GM12878 (cell line): ENCODE measurements at regions not wholly inside any gene's neighbourhood (a gene's known extent, or its start where the extent isn't known, plus 50 kb on each side); places are given as distances from the start of the nearest gene placed in this dataset.

Experiments used
- BRCA1 ChIP-seq: IDR thresholded peaks from 2 replicates; pipeline ENCODE4 v1.6.1; 2011; ENCODE audit warnings: low read depth, low read length, improper control_type of control experiment
- CEBPB ChIP-seq, 2 experiments: fragments of 150-350 bp in 1 of 2; IDR thresholded peaks; 2 replicates each; pipeline ENCODE4 v1.6.1; 2012 to 2014; ENCODE audit warnings: low read depth in 2 of 2, low read length in 2 of 2, borderline replicate concordance in 1 of 2, inconsistent platforms in 1 of 2
- CHD4 ChIP-seq: fragments of 200-600 bp; sonication (generic); IDR thresholded peaks from 2 replicates; pipeline ENCODE4 v1.6.1; 2016; ENCODE audit warnings: mild to moderate bottlenecking
- ESRRA ChIP-seq: IDR thresholded peaks from 2 replicates; pipeline ENCODE4 v1.6.1; 2012; ENCODE audit warnings: mild to moderate bottlenecking, low read length, improper control_type of control experiment
- NR2C2 ChIP-seq: IDR thresholded peaks from 2 replicates; pipeline ENCODE4 v1.6.1; 2011; ENCODE audit warnings: borderline replicate concordance, low read depth; ENCODE audit not compliant: control insufficient read depth, insufficient read length
- PML ChIP-seq: IDR thresholded peaks from 2 replicates; pipeline ENCODE4 v1.6.1; 2012; ENCODE audit warnings: low read length, inconsistent platforms
- POLR2A ChIP-seq: IDR thresholded peaks from 2 replicates; pipeline ENCODE4 v1.6.1; 2011; ENCODE audit warnings: low read depth, mild to moderate bottlenecking, low read length
- POLR2AphosphoS5 ChIP-seq: IDR thresholded peaks from 2 replicates; pipeline ENCODE4 v1.6.1; 2011; ENCODE audit warnings: mild to moderate bottlenecking, low read length, inconsistent platforms
- RAD51 ChIP-seq: fragments of 450-650 bp; IDR thresholded peaks from 2 replicates; pipeline ENCODE4 v1.6.1; 2016; ENCODE audit warnings: moderate library complexity, mild to moderate bottlenecking, inconsistent platforms
- SIN3A ChIP-seq: IDR thresholded peaks from 2 replicates; pipeline ENCODE4 v1.6.1; 2012; ENCODE audit warnings: low read depth, low read length, improper control_type of control experiment
- ZNF384 ChIP-seq: IDR thresholded peaks from 2 replicates; pipeline ENCODE4 v1.6.1; 2012; ENCODE audit warnings: low read depth, mild to moderate bottlenecking, low read length, improper control_type of control experiment, borderline replicate concordance
- TF ChIP-seq, protein P1 (sequence below), 3 experiments: IDR thresholded peaks in 2 of 3; conservative IDR thresholded peaks in 1 of 3; 2 replicates each; pipeline ENCODE4 v1.5.1; 2011; ENCODE audit warnings: low read depth in 3 of 3, low read length in 3 of 3, mild to moderate bottlenecking in 3 of 3, control low read depth in 2 of 3, moderate library complexity in 2 of 3, inconsistent platforms in 1 of 3, mixed read lengths in 1 of 3; ENCODE audit not compliant: control insufficient read depth in 2 of 3, insufficient read depth in 1 of 3; ENCODE audit errors: extremely low read depth in 1 of 3
- TF ChIP-seq, protein P2 (sequence below): IDR thresholded peaks from 2 replicates; pipeline ENCODE4 v1.6.1; 2012; ENCODE audit warnings: low read depth, low read length, improper control_type of control experiment
- TF ChIP-seq, protein P3 (sequence below): IDR thresholded peaks from 2 replicates; pipeline ENCODE4 v1.6.1; 2012; ENCODE audit warnings: mild to moderate bottlenecking, low read depth, low read length

DNA sequence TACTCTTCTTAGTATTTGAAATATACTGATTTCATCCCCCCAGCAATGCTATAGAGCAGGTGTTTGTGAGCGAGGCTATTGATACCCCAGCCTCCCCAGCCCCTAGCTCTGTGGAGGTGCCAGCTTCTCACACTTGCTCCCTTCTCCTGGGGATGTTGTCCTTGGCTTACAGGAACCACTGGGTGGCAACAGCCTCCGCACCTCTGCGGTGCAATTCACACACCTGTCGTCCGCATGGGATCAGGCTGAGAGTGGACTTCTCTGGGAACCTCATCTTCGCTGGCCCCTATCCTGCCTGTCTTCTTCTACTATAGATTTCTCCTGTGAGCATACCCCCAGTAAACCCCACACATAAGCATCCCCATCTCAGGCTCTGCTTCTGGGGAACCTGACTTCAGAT lies 103.9 kb upstream of the SLC6A11 start:
- TF ChIP-seq, protein P1, sequence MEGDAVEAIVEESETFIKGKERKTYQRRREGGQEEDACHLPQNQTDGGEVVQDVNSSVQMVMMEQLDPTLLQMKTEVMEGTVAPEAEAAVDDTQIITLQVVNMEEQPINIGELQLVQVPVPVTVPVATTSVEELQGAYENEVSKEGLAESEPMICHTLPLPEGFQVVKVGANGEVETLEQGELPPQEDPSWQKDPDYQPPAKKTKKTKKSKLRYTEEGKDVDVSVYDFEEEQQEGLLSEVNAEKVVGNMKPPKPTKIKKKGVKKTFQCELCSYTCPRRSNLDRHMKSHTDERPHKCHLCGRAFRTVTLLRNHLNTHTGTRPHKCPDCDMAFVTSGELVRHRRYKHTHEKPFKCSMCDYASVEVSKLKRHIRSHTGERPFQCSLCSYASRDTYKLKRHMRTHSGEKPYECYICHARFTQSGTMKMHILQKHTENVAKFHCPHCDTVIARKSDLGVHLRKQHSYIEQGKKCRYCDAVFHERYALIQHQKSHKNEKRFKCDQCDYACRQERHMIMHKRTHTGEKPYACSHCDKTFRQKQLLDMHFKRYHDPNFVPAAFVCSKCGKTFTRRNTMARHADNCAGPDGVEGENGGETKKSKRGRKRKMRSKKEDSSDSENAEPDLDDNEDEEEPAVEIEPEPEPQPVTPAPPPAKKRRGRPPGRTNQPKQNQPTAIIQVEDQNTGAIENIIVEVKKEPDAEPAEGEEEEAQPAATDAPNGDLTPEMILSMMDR (IDR thresholded peaks at IDR 0.05 in 2 of 3, conservative IDR thresholded peaks at IDR 0.05 in 1 of 3; ENCODE audit: control insufficient read depth in 2 of 3, extremely low read depth in 1 of 3, insufficient read depth in 1 of 3, low read depth in 3 of 3, low read length in 3 of 3), result no peak
- no peak for TF ChIP-seq NR2C2
- no peak for TF ChIP-seq PML
- TF ChIP-seq, protein P2, sequence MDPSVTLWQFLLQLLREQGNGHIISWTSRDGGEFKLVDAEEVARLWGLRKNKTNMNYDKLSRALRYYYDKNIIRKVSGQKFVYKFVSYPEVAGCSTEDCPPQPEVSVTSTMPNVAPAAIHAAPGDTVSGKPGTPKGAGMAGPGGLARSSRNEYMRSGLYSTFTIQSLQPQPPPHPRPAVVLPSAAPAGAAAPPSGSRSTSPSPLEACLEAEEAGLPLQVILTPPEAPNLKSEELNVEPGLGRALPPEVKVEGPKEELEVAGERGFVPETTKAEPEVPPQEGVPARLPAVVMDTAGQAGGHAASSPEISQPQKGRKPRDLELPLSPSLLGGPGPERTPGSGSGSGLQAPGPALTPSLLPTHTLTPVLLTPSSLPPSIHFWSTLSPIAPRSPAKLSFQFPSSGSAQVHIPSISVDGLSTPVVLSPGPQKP, result no peak
- no peak for TF ChIP-seq POLR2A
- TF ChIP-seq POLR2AphosphoS5, result no peak
- TF ChIP-seq, protein P3, sequence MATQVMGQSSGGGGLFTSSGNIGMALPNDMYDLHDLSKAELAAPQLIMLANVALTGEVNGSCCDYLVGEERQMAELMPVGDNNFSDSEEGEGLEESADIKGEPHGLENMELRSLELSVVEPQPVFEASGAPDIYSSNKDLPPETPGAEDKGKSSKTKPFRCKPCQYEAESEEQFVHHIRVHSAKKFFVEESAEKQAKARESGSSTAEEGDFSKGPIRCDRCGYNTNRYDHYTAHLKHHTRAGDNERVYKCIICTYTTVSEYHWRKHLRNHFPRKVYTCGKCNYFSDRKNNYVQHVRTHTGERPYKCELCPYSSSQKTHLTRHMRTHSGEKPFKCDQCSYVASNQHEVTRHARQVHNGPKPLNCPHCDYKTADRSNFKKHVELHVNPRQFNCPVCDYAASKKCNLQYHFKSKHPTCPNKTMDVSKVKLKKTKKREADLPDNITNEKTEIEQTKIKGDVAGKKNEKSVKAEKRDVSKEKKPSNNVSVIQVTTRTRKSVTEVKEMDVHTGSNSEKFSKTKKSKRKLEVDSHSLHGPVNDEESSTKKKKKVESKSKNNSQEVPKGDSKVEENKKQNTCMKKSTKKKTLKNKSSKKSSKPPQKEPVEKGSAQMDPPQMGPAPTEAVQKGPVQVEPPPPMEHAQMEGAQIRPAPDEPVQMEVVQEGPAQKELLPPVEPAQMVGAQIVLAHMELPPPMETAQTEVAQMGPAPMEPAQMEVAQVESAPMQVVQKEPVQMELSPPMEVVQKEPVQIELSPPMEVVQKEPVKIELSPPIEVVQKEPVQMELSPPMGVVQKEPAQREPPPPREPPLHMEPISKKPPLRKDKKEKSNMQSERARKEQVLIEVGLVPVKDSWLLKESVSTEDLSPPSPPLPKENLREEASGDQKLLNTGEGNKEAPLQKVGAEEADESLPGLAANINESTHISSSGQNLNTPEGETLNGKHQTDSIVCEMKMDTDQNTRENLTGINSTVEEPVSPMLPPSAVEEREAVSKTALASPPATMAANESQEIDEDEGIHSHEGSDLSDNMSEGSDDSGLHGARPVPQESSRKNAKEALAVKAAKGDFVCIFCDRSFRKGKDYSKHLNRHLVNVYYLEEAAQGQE, result no peak
- no peak for TF ChIP-seq ESRRA
- TF ChIP-seq CHD4, result no peak
- TF ChIP-seq BRCA1, result no peak
- no peak for TF ChIP-seq CEBPB (IDR thresholded peaks at IDR 0.05; ENCODE audit: borderline replicate concordance in 1 of 2, low read depth in 2 of 2, low read length in 2 of 2)
- no peak for TF ChIP-seq RAD51
- TF ChIP-seq SIN3A, result no peak
- TF ChIP-seq ZNF384, result no peak
